NCI-H1436 (cell line): ENCODE measurements at regions not wholly inside any gene's neighbourhood (a gene's known extent, or its start where the extent isn't known, plus 50 kb on each side); places are given as distances from the start of the nearest gene placed in this dataset.
"Not testable (repeated sequence)": the region's sequence is repeated elsewhere in the genome, so short reads cannot be mapped to it uniquely, and the experiment has no call there.

ENCODE experiments used
- DNase-seq: peaks from one replicate; lab custom pipeline; 2025; lab: John Stamatoyannopoulos, UW

- no peak for DNase-seq
Measured at GRCh38 chr4:135917011-135917410, 1615.3 kb downstream of the PCDH18 start.

DNA sequence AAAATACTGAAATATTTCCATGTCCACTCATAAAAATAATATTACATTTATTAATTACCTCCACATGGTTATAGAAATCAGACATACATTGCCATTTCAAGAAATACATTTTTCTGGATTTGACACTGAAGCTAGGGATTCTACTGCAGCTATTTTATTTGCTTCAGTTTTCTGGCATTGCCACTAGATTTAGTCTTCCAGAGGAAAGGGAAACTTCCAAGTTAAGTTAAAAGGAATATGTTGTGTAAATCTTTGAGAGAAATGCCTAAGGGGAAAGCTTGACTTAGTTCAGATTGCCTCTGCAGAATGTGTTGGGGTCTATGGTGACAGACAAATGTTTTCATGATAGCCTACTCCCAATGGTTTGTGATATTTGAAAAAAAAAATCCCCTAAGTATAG is 1631.3 kb downstream of the PCDH18 start:
- no peak for DNase-seq

DNA sequence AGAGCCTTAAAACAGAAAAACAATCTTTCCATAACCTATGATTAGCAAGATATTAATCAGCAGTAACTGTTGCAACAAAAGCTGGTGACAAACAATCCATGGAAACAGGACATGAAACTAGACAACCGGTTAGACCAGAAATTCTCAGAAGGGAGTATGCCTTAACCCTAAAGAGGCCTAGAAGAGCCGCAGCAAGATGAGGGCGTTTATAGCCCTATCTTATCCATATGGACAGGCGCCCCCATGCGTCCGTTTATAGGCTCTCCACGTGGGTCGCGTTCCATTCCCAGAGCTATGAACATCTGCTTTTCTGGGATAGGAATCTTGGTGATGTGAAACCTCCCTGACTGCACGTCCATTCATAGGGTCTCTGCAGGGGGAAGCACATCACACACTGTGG is 1662.7 kb upstream of the PABPC4L start:
- not testable (repeated sequence) for DNase-seq

DNA sequence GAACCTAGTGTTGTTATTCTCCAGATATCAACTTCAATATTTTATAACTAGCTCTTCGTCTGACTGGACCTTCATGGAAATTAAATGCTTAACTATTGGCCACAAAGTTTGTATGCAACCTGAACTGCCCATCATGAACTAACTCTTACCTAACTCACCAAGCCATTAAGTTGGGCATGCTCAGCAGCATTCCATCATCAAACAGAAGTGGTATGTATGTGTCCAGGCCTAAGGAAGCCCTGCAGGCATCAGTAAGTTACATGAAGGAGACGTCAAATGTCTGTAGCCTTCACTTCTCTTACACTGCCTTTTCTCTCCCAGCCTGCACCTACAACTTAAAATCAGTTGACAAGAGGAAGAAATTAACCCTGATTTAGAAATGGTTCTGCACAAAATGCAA is 1639.2 kb upstream of the PABPC4L start:
- DNase-seq = no peak

GRCh38 chr4:135839712-135840111 is 1638.1 kb upstream of the PABPC4L start:
- no peak for DNase-seq

GRCh38 chr4:135838889-135839288 is 1637.3 kb upstream of the PABPC4L start:
- no peak for DNase-seq

DNA sequence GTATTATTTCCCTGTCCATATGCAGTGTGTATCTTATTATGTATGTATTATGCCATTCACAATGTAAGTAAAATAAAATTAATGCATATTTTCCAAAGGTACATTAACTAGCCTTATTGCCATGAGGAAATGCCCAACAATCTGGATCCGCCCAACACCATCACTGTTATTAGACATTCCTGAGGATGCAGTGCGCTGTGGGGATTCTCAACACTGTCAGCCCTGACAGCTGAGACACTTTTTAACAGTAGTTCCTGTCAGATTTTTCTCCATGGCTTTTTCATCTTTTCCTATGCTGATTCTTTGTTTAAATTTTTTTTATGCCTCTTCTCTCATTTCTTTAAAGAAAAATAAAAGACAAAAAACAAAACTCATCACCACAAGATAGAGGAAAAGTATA is 1632.9 kb upstream of the PABPC4L start:
- no peak for DNase-seq

- DNase-seq = no peak
Measured at GRCh38 chr4:135833529-135833928, 1631.9 kb upstream of the PABPC4L start.

GRCh38 chr4:135824759-135825296 is 1623.2 kb upstream of the PABPC4L start:
- DNase-seq = no peak

DNA sequence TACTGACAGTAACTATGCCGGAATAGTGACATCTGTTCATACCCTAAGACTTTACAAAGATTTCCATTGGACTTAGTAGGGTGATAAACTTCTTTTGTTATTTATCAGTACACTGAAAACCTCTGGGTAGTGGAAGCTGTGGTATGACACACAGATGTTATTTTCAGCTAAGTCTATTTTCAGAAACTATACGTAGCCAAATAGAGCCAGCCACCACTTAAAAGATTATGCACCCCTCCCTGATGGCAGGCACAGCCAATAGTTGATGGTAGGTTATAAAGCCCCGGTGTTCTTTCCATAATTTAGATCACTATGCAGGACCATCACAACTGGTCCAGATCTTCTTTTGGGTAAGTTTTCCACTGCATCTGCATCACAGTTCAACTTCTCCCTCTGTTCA is 1603.2 kb upstream of the PABPC4L start:
- no peak for DNase-seq

- DNase-seq = no peak
Measured at GRCh38 chr4:135777361-135777760, 1575.8 kb upstream of the PABPC4L start.

GRCh38 chr4:135775909-135776308 is 1574.3 kb upstream of the PABPC4L start:
- DNase-seq = no peak

DNA sequence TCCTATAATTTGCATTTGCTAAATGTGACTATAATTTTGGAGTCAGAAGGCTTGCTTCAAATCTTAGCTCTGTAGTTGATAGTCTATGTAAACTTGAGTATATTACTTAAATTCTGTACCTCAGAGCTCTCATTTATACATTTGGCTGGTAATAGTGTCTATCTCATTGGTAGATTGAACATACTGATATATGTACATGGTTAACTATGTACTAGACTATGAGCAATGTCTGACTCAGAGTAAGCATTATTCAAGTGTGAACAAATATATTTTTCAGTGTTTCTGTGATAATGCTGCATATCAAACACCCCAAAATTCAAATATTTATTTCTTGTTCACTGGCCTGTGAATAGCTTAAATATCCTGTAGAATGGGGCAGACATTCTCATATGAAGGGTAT is 1568.9 kb upstream of the PABPC4L start:
- no peak for DNase-seq

GRCh38 chr4:135744928-135745327 is 1543.3 kb upstream of the PABPC4L start:
- no peak for DNase-seq

GRCh38 chr4:135741583-135741982 is 1540.0 kb upstream of the PABPC4L start:
- no peak for DNase-seq

GRCh38 chr4:135739354-135739753 is 1537.8 kb upstream of the PABPC4L start:
- no peak for DNase-seq

- DNase-seq = no peak
Measured at GRCh38 chr4:135735512-135735911, 1533.9 kb upstream of the PABPC4L start.

GRCh38 chr4:135732448-135732847 is 1530.9 kb upstream of the PABPC4L start:
- no peak for DNase-seq

DNA sequence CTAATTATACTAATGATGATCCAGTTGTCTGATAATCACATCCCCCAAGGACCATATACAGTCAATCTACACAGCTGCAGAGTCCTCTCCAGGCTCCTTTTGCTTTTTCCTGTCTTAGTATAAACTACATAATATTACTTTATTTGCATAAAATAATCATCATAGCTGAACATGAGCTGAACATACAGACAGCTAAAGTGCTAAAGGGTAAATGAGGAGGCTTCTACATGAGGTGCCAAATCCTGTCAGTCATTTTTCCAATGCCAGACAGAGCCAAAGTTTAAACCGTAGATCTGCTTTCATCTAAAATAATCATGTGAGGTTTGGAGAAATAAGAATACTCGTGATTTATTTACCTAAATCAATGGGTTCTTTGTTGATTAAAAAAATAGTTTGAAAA is 1530.1 kb upstream of the PABPC4L start:
- no peak for DNase-seq

DNA sequence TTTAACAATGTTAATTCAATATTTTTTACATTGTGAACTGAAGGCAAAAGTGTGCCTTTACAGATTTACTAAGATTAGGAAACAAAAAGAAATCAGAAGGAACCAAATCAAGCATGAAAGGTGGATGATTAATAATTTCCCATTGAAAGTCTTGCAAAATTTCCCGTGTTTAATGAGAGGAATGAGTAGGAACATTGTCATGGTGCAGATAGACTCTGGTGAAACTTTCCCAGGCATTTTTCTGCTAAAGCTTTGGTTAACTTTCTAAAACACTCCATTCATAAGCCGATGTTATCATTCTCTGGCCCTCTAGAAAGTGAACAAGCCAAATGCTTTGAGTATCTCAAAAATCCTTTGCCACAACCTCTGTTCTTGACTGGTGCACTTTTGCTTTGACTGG is 1522.8 kb upstream of the PABPC4L start:
- no peak for DNase-seq

- no peak for DNase-seq
Measured at GRCh38 chr4:135718019-135718418, 1516.4 kb upstream of the PABPC4L start.

DNA sequence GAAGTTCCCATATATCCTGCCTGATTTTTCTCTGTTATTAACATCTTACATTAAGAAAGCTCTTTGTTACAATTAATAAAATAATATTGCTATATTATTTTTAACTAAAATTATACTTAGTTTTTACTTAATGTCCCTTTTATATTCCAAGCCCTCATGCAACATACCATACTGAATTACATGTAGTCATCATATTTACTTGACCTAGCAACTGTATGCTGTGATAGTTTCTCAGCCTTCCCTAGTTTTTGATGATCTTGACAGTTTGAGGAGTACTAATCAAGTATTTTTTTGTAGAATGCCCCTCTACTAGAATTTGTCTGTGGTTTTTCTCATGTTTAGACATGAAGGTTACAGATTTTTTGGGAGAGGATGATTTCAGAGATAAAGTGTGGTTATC is 1503.8 kb upstream of the PABPC4L start:
- DNase-seq = no peak

DNA sequence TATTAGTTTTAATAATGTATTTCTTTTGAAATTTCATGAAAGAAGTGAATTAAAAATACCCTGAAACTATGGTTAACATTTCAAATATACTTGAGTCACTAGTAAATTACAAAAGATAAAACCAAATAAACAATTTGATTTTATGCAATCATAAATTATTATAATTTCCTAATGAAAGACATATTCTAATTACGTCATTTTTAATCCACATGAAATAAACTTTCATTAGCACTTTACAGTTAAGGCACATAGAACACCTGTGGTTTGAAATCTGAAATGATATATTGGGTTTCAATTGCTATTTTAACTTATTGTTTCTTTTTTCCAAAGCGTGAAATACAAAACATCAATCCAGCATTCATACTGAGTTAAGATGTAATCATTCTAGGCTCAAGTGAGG is 1492.5 kb upstream of the PABPC4L start:
- no peak for DNase-seq

GRCh38 chr4:135684001-135684400 is 1482.4 kb upstream of the PABPC4L start:
- DNase-seq = no peak

- DNase-seq = no peak
Measured at GRCh38 chr4:135672202-135672601, 1470.6 kb upstream of the PABPC4L start.
